Activated CD8-positive, alpha-beta memory T cell treated with anti-CD3 and anti-CD28 coated beads for 1 hour (primary cell): ENCODE measurements at regions not wholly inside any gene's neighbourhood (a gene's known extent, or its start where the extent isn't known, plus 50 kb on each side); places are given as distances from the start of the nearest gene placed in this dataset.
"Not testable (repeated sequence)": the region's sequence is repeated elsewhere in the genome, so short reads cannot be mapped to it uniquely, and the experiment has no call there.

Experiments
- DNase-seq, 2 donors: peaks; one replicate each; pipeline ENCODE4 v3.0.0-alpha.2; 2020; ENCODE audit warnings: low read depth in 1 of 2; ENCODE audit errors: extremely low read depth in 1 of 2

GRCh38 chr14:25699981-25700380, 650.0 kb upstream of the STXBP6 start:
- no peak for DNase-seq

- no peak for DNase-seq
Observed at GRCh38 chr14:25698111-25698510, 648.2 kb upstream of the STXBP6 start.

- no peak for DNase-seq
Observed at GRCh38 chr14:25696176-25696575, 646.2 kb upstream of the STXBP6 start.

- DNase-seq, result no peak
Observed at GRCh38 chr14:25685004-25685403, 635.1 kb upstream of the STXBP6 start.

GRCh38 chr14:25680934-25681333, 631.0 kb upstream of the STXBP6 start:
- DNase-seq, result no peak

- not testable (repeated sequence) for DNase-seq
Observed at GRCh38 chr14:25680511-25680910, 630.6 kb upstream of the STXBP6 start.

- no peak for DNase-seq
Observed at GRCh38 chr14:25677111-25677510, 627.2 kb upstream of the STXBP6 start.

- no peak for DNase-seq
Observed at GRCh38 chr14:25667387-25667786, 617.4 kb upstream of the STXBP6 start.

- no peak for DNase-seq
Observed at GRCh38 chr14:25666877-25667276, 616.9 kb upstream of the STXBP6 start.

GRCh38 chr14:25658988-25659387, 609.0 kb upstream of the STXBP6 start:
- no peak for DNase-seq

GRCh38 chr14:25630447-25630846, 580.5 kb upstream of the STXBP6 start:
- no peak for DNase-seq

GRCh38 chr14:25628978-25629377, 579.0 kb upstream of the STXBP6 start:
- DNase-seq, result no peak

- no peak for DNase-seq
Observed at GRCh38 chr14:25628390-25628789, 578.4 kb upstream of the STXBP6 start.

- DNase-seq, result no peak
Observed at GRCh38 chr14:25626986-25627385, 577.0 kb upstream of the STXBP6 start.

GRCh38 chr14:25622763-25623162, 572.8 kb upstream of the STXBP6 start:
- no peak for DNase-seq

- DNase-seq, result no peak
Observed at GRCh38 chr14:25620515-25620914, 570.6 kb upstream of the STXBP6 start.

- no peak for DNase-seq
Observed at GRCh38 chr14:25615174-25615573, 565.2 kb upstream of the STXBP6 start.

- no peak for DNase-seq
Observed at GRCh38 chr14:25607192-25607591, 557.2 kb upstream of the STXBP6 start.

GRCh38 chr14:25602106-25602505, 552.2 kb upstream of the STXBP6 start:
- DNase-seq, result no peak

GRCh38 chr14:25588751-25589150, 538.8 kb upstream of the STXBP6 start:
- no peak for DNase-seq

GRCh38 chr14:25574628-25575325, 524.8 kb upstream of the STXBP6 start:
- DNase-seq, result no peak

GRCh38 chr14:25570483-25570882, 520.5 kb upstream of the STXBP6 start:
- DNase-seq, result no peak

- DNase-seq, result no peak
Observed at GRCh38 chr14:25557466-25557865, 507.5 kb upstream of the STXBP6 start.
